Spleen (tissue), 11 donors: ENCODE measurements at regions not wholly inside any gene's neighbourhood (a gene's known extent, or its start where the extent isn't known, plus 50 kb on each side); places are given as distances from the start of the nearest gene placed in this dataset.

Experiments
- DNase-seq: peaks from one replicate; pipeline ENCODE4 v3.0.0-alpha.2; 2020
- H3K27ac ChIP-seq, 8 donors: fragments of 200-600 bp; sonication (generic) in 7 of 8; 1 replicate in 4 of 8; 2 replicates in 4 of 8; pipeline versions ENCODE4 v1.5.0 to v1.8.0; 2016 to 2021; ENCODE audit warnings: inconsistent platforms in 4 of 8, mild to moderate bottlenecking in 4 of 8, moderate library complexity in 1 of 8
- H3K27me3 ChIP-seq, 7 donors: fragments of 200-600 bp; sonication (generic) in 6 of 7; replicated peaks in 1 of 7; 1 replicate in 4 of 7; 2 replicates in 3 of 7; pipeline versions ENCODE4 v1.5.0 to v1.8.0; 2016 to 2021; ENCODE audit warnings: inconsistent platforms in 3 of 7, mild to moderate bottlenecking in 1 of 7
- H3K36me3 ChIP-seq, 6 donors: fragments of 200-600 bp; sonication (generic) in 5 of 6; 1 replicate in 4 of 6; 2 replicates in 2 of 6; pipeline versions ENCODE4 v1.5.0 to v1.8.0; 2016 to 2021; ENCODE audit warnings: inconsistent platforms in 2 of 6
- H3K4me1 ChIP-seq, 6 donors: fragments of 200-600 bp; sonication (generic) in 5 of 6; 1 replicate in 3 of 6; 2 replicates in 3 of 6; pipeline versions ENCODE4 v1.5.0 to v1.8.0; 2016 to 2021; ENCODE audit warnings: inconsistent platforms in 3 of 6
- H3K4me3 ChIP-seq, 8 donors: fragments of 200-600 bp; sonication (generic) in 7 of 8; 1 replicate in 4 of 8; 2 replicates in 4 of 8; pipeline versions ENCODE4 v1.5.0 to v1.8.0; 2016 to 2021; ENCODE audit warnings: inconsistent platforms in 4 of 8, mild to moderate bottlenecking in 4 of 8, moderate library complexity in 2 of 8
- H3K9me3 ChIP-seq, 8 donors: fragments of 200-600 bp; sonication (generic) in 7 of 8; 1 replicate in 4 of 8; 2 replicates in 4 of 8; pipeline versions ENCODE4 v1.5.0 to v1.8.0; 2016 to 2021; ENCODE audit warnings: inconsistent platforms in 4 of 8
- CTCF ChIP-seq, 11 experiments: fragments of 200-600 bp in 7 of 11; fragments of 450-650 bp in 4 of 11; sonication (generic) in 4 of 11; IDR thresholded peaks in 8 of 11; conservative IDR thresholded peaks in 3 of 11; 1 replicate in 7 of 11; 2 replicates in 4 of 11; pipeline versions ENCODE4 v1.4.0 to v1.8.0; 2016 to 2021; ENCODE audit warnings: antibody characterized with exemption in 11 of 11, inconsistent platforms in 4 of 11, mild to moderate bottlenecking in 1 of 11
- POLR2A ChIP-seq, 3 donors: fragments of 450-650 bp; IDR thresholded peaks; one replicate each; pipeline ENCODE4 v1.5.1; 2017; ENCODE audit warnings: antibody characterized with exemption in 3 of 3, mild to moderate bottlenecking in 1 of 3
- POLR2AphosphoS5 ChIP-seq, 3 donors: sonication (generic); formaldehyde crosslinking; IDR thresholded peaks; one replicate each; pipeline ENCODE4 v1.5.1; 2017; ENCODE audit warnings: antibody characterized with exemption in 3 of 3
- WGBS, 5 donors: extraction: QIAGEN DNeasy Blood & Tissue Kit in 3 of 5; methylation state at CpG; one replicate each; pipeline versions ENCODE4 v1.1.5 to v1.1.7; 2013 to 2018; 5-methylcytosine and 5-hydroxymethylcytosine counted together
- intact Hi-C: fragments of 100-400 bp; cut with DNase I; formaldehyde crosslinking; loops from one replicate; pipeline ENCODE4 v1.15.0; 2023; ENCODE audit warnings: low total_unique reads
- donor health status: healthy with polysubstance abuse.
- donor health status: DM: no; HTN: no; CAD: no; lungs with moderate emphysema.
- donor health status: DM: no; HTN: no; CAD: no.
- donor health status: Bipolar disorder and iron deficiency.
- donor health status: healthy.
- donor health status: DM: no; HTN: no; CAD: no.
- donor health status: DM: yes; HTN: yes; CAD: no.

DNA sequence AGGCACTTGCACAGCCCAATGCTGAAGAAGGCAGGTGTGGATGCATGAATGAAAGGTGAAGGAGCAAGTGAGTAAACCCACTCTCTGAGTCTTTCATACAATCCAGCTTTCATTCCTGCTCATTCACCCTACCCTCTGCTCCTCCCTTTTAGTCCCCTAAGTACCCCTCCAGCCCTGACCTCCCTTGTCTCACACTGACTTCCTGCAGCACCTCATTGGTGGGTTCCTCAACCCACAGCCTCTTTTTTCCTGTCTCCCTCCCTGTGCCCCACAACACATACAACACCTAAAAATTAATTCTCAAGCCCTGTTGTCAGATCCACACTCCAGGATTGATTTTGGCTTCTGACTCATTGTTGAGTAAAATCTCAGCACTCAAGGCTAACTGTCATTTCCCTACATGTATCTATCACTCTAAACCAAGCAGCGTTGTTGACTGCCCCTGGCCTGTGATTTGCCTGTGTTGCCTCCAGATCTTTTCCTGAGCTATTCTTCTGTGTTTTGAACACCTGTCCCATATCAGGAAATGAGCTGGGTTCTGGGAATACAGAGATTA lies 177.3 kb upstream of the SERP2 start:
- no peak overlapping the region for H3K27ac ChIP-seq
- no peaks in the 10 kb centered on the region for H3K27me3 ChIP-seq
- 42 to 56% (median 47%) methylated on average over 1 of the region's 1 CpG for WGBS, 5 donors
- intact Hi-C loops, result no loop called here
- H3K4me1 ChIP-seq, result no peaks in the 10 kb centered on the region
- no peaks in the 10 kb centered on the region for H3K36me3 ChIP-seq
- no peak overlapping the region for H3K4me3 ChIP-seq
- TF ChIP-seq POLR2AphosphoS5 (IDR thresholded peaks at IDR 0.05) (no peak), POLR2A (IDR thresholded peaks at IDR 0.05) (no peak), CTCF (IDR thresholded peaks at IDR 0.05 in 8 of 11, conservative IDR thresholded peaks at IDR 0.05 in 3 of 11) (no peak)
- H3K9me3 ChIP-seq, result no peaks in the 10 kb centered on the region
- DNase-seq, result no peak

GRCh38 chr13:44197791-44198770 lies 175.5 kb upstream of the SERP2 start:
- TF ChIP-seq CTCF (IDR thresholded peaks at IDR 0.05 in 8 of 11, conservative IDR thresholded peaks at IDR 0.05 in 3 of 11), result no peak
- TF ChIP-seq POLR2A (IDR thresholded peaks at IDR 0.05), result no peak
- no peak for TF ChIP-seq POLR2AphosphoS5 (IDR thresholded peaks at IDR 0.05)
- 89 to 100% (median 100%) methylated on average over 1 of the region's 1 CpG for WGBS, 5 donors
- no peak overlapping the region for H3K27ac ChIP-seq
- intact Hi-C loops, result no loop called here
- no peaks in the 10 kb centered on the region for H3K9me3 ChIP-seq
- DNase-seq, result no peak
- no peaks in the 10 kb centered on the region for H3K4me1 ChIP-seq
- H3K27me3 ChIP-seq, result no peaks in the 10 kb centered on the region
- H3K4me3 ChIP-seq, result no peak overlapping the region
- H3K36me3 ChIP-seq, result no peaks in the 10 kb centered on the region

DNA sequence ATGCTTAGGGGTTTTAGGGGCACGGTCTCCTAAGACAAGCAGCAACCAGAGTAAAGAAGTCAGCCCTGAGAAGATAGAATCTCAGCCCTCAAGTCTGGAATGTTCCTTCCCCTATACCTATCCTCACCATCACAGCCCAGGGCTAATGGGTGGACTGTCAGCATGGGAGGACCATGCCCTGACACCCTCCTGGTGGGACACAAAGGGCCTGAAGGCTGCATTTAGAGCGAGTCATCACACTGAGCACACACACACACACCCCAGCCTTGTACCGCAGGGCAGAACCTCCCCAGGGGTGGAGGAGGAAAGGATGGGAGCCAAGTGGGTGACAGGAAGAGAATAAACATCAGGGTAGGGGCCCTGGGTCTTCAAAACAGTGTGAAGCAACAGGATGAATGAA lies 174.8 kb upstream of the SERP2 start:
- no peak overlapping the region for H3K4me3 ChIP-seq
- H3K27me3 ChIP-seq, result no peaks in the 10 kb centered on the region
- H3K4me1 ChIP-seq, result no peaks in the 10 kb centered on the region
- no peak for TF ChIP-seq POLR2A (IDR thresholded peaks at IDR 0.05)
- no peak for TF ChIP-seq CTCF (IDR thresholded peaks at IDR 0.05 in 8 of 11, conservative IDR thresholded peaks at IDR 0.05 in 3 of 11)
- TF ChIP-seq POLR2AphosphoS5 (IDR thresholded peaks at IDR 0.05), result no peak
- WGBS, 5 donors, result 79 to 85% (median 85%) methylated on average over 3 of the region's 3 CpGs
- H3K27ac ChIP-seq, result no peak overlapping the region
- no peak for DNase-seq
- intact Hi-C loops, result no loop called here
- no peaks in the 10 kb centered on the region for H3K9me3 ChIP-seq
- no peaks in the 10 kb centered on the region for H3K36me3 ChIP-seq

GRCh38 chr13:44199627-44200207 lies 173.9 kb upstream of the SERP2 start:
- Histone ChIP-seq H3K9me3 (no peaks in the 10 kb centered on the region), H3K27me3 (no peaks in the 10 kb centered on the region), H3K4me3 (no peak overlapping the region), H3K4me1 (no peaks in the 10 kb centered on the region), H3K36me3 (no peaks in the 10 kb centered on the region), H3K27ac (no peak overlapping the region)
- 58 to 81% (median 77%) methylated on average over 2 of the region's 2 CpGs for WGBS, 5 donors
- TF ChIP-seq POLR2AphosphoS5 (IDR thresholded peaks at IDR 0.05), result no peak
- no peak for TF ChIP-seq POLR2A (IDR thresholded peaks at IDR 0.05)
- no peak for TF ChIP-seq CTCF (IDR thresholded peaks at IDR 0.05 in 8 of 11, conservative IDR thresholded peaks at IDR 0.05 in 3 of 11)
- DNase-seq, result no peak
- intact Hi-C loops, result no loop called here
